OCI-LY3 (cell line): ENCODE measurements at regions not wholly inside any gene's neighbourhood (a gene's known extent, or its start where the extent isn't known, plus 50 kb on each side); places are given as distances from the start of the nearest gene placed in this dataset.
"Not testable (repeated sequence)": the region's sequence is repeated elsewhere in the genome, so short reads cannot be mapped to it uniquely, and the experiment has no call there.

Experiments used
- H2AFZ ChIP-seq: fragments of 200-600, 300-600 bp; shearing (Covaris generic); 2 replicates; pipeline ENCODE4 v1.6.0; 2014; ENCODE audit warnings: antibody characterized with exemption, low read depth, low read length
- H3K27ac ChIP-seq: fragments of 200-600, 300-600 bp; sonication (generic); 2 replicates; pipeline ENCODE4 v1.5.1; 2014; ENCODE audit warnings: mild to moderate bottlenecking, low read length, moderate library complexity, mixed read lengths
- H3K27me3 ChIP-seq: fragments of 200-600, 300-600 bp; sonication (generic); 2 replicates; pipeline ENCODE4 v1.6.1; 2014; ENCODE audit warnings: low read depth, low read length, mixed read lengths
- H3K36me3 ChIP-seq: fragments of 200-600, 300-600 bp; sonication (generic); replicated peaks from 2 replicates; pipeline ENCODE3; 2014; ENCODE audit warnings: low read depth, low read length, mixed read lengths
- H3K4me1 ChIP-seq: fragments of 300-600, 200-600 bp; sonication (generic); 2 replicates; pipeline ENCODE4 v1.6.1; 2014; ENCODE audit warnings: low read length, mixed read lengths
- H3K4me2 ChIP-seq: fragments of 200-600, 300-600 bp; sonication (generic); 2 replicates; pipeline ENCODE4 v1.6.1; 2014; ENCODE audit warnings: low read length, mixed read lengths
- H3K4me3 ChIP-seq: fragments of 300-600, 200-600 bp; sonication (generic); 2 replicates; pipeline ENCODE4 v1.5.1; 2014; ENCODE audit warnings: antibody characterized with exemption, mild to moderate bottlenecking, low read length, moderate library complexity
- H3K79me2 ChIP-seq: fragments of 300-600, 200-600 bp; shearing (Covaris generic); 2 replicates; pipeline ENCODE4 v1.6.1; 2014; ENCODE audit warnings: mild to moderate bottlenecking, low read length, mixed read lengths
- H3K9ac ChIP-seq: fragments of 300-600, 200-600 bp; shearing (Covaris generic); 2 replicates; pipeline ENCODE4 v1.6.0; 2014; ENCODE audit warnings: mild to moderate bottlenecking, low read length, moderate library complexity
- H3K9me3 ChIP-seq: fragments of 200-600, 300-600 bp; shearing (Covaris generic); 2 replicates; pipeline ENCODE4 v1.6.1; 2014; ENCODE audit warnings: low read length, mixed read lengths; ENCODE audit not compliant: insufficient read depth
- H4K20me1 ChIP-seq: fragments of 200-600, 300-600 bp; sonication (generic); 2 replicates; pipeline ENCODE4 v1.6.1; 2016; ENCODE audit warnings: low read length, mixed read lengths; ENCODE audit not compliant: insufficient read depth
- EZH2phosphoT487 ChIP-seq: fragments of 200-600 bp; shearing (Covaris generic); IDR thresholded peaks from 2 replicates; pipeline ENCODE4 v1.6.1; 2018; ENCODE audit warnings: antibody characterized with exemption, mixed run types, low read depth
- TF ChIP-seq, protein P1 (sequence below): fragments of 200-600, 300-600 bp; sonication (generic); IDR thresholded peaks from 2 replicates; pipeline ENCODE4 v1.5.1; 2014; ENCODE audit warnings: antibody characterized with exemption, low read length, low read depth

GRCh38 chr12:28092396-28092795, 97.9 kb upstream of the CCDC91 start:
- Histone ChIP-seq H3K4me3 (no peak overlapping the region), H4K20me1 (no peaks in the 10 kb centered on the region), H3K27me3 (peaks cover 32% of the 10 kb centered on the region), H3K4me1 (peaks cover 7% of the 10 kb centered on the region; the same call in 1 of the 2 replicates), H2AFZ (no peak overlapping the region), H3K79me2 (no peaks in the 10 kb centered on the region), H3K4me2 (no peak overlapping the region), H3K27ac (no peak overlapping the region), H3K9me3 (no peaks in the 10 kb centered on the region), H3K9ac (no peak overlapping the region), H3K36me3 (no peaks in the 10 kb centered on the region)
- TF ChIP-seq EZH2phosphoT487: no peak
- TF ChIP-seq, protein P1, sequence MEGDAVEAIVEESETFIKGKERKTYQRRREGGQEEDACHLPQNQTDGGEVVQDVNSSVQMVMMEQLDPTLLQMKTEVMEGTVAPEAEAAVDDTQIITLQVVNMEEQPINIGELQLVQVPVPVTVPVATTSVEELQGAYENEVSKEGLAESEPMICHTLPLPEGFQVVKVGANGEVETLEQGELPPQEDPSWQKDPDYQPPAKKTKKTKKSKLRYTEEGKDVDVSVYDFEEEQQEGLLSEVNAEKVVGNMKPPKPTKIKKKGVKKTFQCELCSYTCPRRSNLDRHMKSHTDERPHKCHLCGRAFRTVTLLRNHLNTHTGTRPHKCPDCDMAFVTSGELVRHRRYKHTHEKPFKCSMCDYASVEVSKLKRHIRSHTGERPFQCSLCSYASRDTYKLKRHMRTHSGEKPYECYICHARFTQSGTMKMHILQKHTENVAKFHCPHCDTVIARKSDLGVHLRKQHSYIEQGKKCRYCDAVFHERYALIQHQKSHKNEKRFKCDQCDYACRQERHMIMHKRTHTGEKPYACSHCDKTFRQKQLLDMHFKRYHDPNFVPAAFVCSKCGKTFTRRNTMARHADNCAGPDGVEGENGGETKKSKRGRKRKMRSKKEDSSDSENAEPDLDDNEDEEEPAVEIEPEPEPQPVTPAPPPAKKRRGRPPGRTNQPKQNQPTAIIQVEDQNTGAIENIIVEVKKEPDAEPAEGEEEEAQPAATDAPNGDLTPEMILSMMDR: no peak

DNA sequence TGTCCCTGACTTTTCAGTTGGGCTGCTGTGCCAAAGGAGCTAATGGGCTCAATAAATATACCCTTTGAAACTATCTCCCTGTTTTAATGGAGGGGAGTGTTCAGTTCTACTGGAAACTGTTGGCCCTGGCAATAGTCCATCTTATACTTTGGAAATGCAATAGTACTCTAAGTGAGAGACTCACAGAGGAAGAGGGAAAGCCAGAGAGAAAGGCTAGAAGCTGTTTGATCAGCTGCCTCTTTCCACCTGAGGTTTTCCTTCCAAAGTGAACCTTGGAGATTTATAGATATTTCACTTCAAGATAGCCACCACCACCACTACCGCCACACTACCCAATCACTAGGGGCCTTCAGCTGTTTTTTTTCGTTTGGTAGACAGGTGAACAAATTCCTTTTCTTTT, 93.6 kb upstream of the CCDC91 start:
- Histone ChIP-seq H3K36me3 (no peaks in the 10 kb centered on the region), H3K4me2 (no peak overlapping the region), H3K27ac (no peak overlapping the region), H3K9me3 (no peaks in the 10 kb centered on the region), H3K27me3 (peaks cover 8% of the 10 kb centered on the region; the same call in 1 of the 2 replicates), H3K4me3 (no peak overlapping the region), H3K4me1 (no peaks in the 10 kb centered on the region), H3K9ac (no peak overlapping the region), H3K79me2 (no peaks in the 10 kb centered on the region), H2AFZ (no peak overlapping the region), H4K20me1 (no peaks in the 10 kb centered on the region)
- no peak for TF ChIP-seq EZH2phosphoT487
- TF ChIP-seq, protein P1: no peak

- Histone ChIP-seq H3K9me3 (no peaks in the 10 kb centered on the region), H3K79me2 (no peaks in the 10 kb centered on the region), H2AFZ (no peak overlapping the region)
Measured at GRCh38 chr12:28097221-28097620, 93.0 kb upstream of the CCDC91 start.

DNA sequence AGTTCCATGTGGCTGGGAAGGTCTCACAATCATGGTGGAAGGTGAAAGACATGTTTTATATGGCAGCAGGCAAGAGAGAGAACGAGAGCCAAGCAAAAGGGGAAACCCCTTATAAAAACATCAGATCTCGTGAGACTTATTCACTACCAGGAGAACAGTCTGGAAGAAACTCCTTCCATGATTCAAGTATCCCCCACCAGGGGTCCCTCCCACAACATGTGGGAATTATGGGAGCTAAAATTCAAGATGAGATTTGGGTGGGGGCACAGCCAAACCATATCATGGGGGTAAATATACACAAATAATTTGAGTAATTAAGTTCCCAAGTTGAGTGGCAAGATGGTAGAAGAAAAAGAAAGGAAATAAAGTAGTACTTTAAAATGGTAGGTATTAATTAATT, 91.0 kb upstream of the CCDC91 start:
- not testable (repeated sequence) for H3K9me3 ChIP-seq, H2AFZ ChIP-seq, H3K9ac ChIP-seq, H3K4me3 ChIP-seq, H4K20me1 ChIP-seq, H3K4me2 ChIP-seq, H3K27me3 ChIP-seq, H3K79me2 ChIP-seq, H3K4me1 ChIP-seq, H3K36me3 ChIP-seq, H3K27ac ChIP-seq

More at GRCh38 chr12:28097221-28097620, 93.0 kb upstream of the CCDC91 start:
- H3K27ac ChIP-seq: no peak overlapping the region
- no peak overlapping the region for H3K4me3 ChIP-seq
- TF ChIP-seq EZH2phosphoT487: no peak
- TF ChIP-seq, protein P1: no peak
- H3K9ac ChIP-seq: no peak overlapping the region
- no peak overlapping the region for H3K4me2 ChIP-seq
- H3K27me3 ChIP-seq: peaks cover 8% of the 10 kb centered on the region; the same call in 1 of the 2 replicates
- H4K20me1 ChIP-seq: no peaks in the 10 kb centered on the region
- H3K36me3 ChIP-seq: no peaks in the 10 kb centered on the region
- H3K4me1 ChIP-seq: no peaks in the 10 kb centered on the region

DNA sequence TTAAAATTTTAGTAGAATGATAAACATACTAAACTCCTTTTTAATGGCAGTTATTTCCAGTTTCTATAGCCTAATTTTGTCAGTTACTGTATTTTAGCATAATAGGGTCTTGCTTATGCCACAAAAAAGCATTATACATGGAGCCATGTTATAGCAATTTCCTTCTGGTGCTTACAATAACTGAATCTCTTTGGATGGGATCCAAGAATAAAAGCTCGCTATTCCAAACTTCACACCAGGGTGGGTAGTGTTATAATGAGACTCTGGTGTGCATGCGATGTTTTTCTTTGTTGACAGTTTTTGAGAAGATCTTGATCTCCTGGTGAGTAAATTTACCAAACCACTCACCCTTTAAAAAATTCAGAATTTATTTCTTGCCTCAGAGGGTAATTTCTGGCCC, 90.4 kb upstream of the CCDC91 start:
- Histone ChIP-seq H3K9me3 (no peaks in the 10 kb centered on the region), H3K4me3 (no peak overlapping the region)
- no peak for TF ChIP-seq EZH2phosphoT487
- TF ChIP-seq, protein P1: no peak

More for the DNA sequence above, 90.4 kb upstream of the CCDC91 start:
- Histone ChIP-seq H3K27ac (no peak overlapping the region), H3K4me1 (no peaks in the 10 kb centered on the region), H4K20me1 (no peaks in the 10 kb centered on the region), H3K9ac (no peak overlapping the region), H2AFZ (no peak overlapping the region), H3K27me3 (no peaks in the 10 kb centered on the region), H3K4me2 (no peak overlapping the region), H3K36me3 (no peaks in the 10 kb centered on the region), H3K79me2 (no peaks in the 10 kb centered on the region)
